PC-3 (cell line): ENCODE measurements at regions not wholly inside any gene's neighbourhood (a gene's known extent, or its start where the extent isn't known, plus 50 kb on each side); places are given as distances from the start of the nearest gene placed in this dataset.

Experiments used
- CTCF ChIP-seq: fragments of 300-600 bp; sonication (generic); conservative IDR thresholded peaks from 2 replicates; pipeline ENCODE4 v1.5.1; 2017; ENCODE audit warnings: antibody characterized with exemption, low read depth, mild to moderate bottlenecking, low read length
- EZH2 ChIP-seq: fragments of 300-600 bp; sonication (generic); IDR thresholded peaks from one replicate; pipeline ENCODE4 v1.6.1; 2017; ENCODE audit warnings: antibody characterized with exemption, mild to moderate bottlenecking, low read length; ENCODE audit not compliant: unreplicated experiment
- EZH2phosphoT487 ChIP-seq: fragments of 300-600 bp; sonication (generic); IDR thresholded peaks from 2 replicates; pipeline ENCODE4 v1.6.1; 2018; ENCODE audit warnings: mild to moderate bottlenecking, antibody characterized with exemption, low read length, borderline replicate concordance

- TF ChIP-seq CTCF (no peak), EZH2 (no peak), EZH2phosphoT487 (no peak)
These were observed 278.2 kb downstream of the BRINP1 start for GRCh38 chr9:119091074-119091473.
